ENCODE measurements at regions not wholly inside any gene's neighbourhood (a gene's known extent, or its start where the extent isn't known, plus 50 kb on each side); places are given as distances from the start of the nearest gene placed in this dataset.

GRCh38 chr14:87508333-87508732 lies 484.6 kb downstream of the GALC start:
- Histone ChIP-seq H3K27ac (replicated peaks) (no peak overlapping the region), H3K4me3 (no peak overlapping the region), H3K36me3 (no peaks in the 10 kb centered on the region), H3K4me1 (no peaks in the 10 kb centered on the region), H3K27me3 (ENCODE audit: low read depth) (no peaks in the 10 kb centered on the region), H3K9me3 (replicated peaks) (no peaks in the 10 kb centered on the region)
- TF ChIP-seq CTCF (IDR thresholded peaks at IDR 0.05; ENCODE audit: borderline replicate concordance): no peak
- intact Hi-C loops (cut with micrococcal nuclease): no loop called here
- no peak for DNase-seq

- Histone ChIP-seq H3K4me3 (no peak overlapping the region), H3K27ac (replicated peaks) (no peak overlapping the region), H3K36me3 (no peaks in the 10 kb centered on the region), H3K27me3 (ENCODE audit: low read depth) (no peaks in the 10 kb centered on the region), H3K4me1 (no peaks in the 10 kb centered on the region), H3K9me3 (replicated peaks) (no peaks in the 10 kb centered on the region)
- DNase-seq: no peak
- intact Hi-C loops (cut with micrococcal nuclease): no loop called here
- no peak for TF ChIP-seq CTCF (IDR thresholded peaks at IDR 0.05; ENCODE audit: borderline replicate concordance)
Measured at GRCh38 chr14:87503711-87504110, 489.3 kb downstream of the GALC start.

GRCh38 chr14:87497301-87497700 lies 495.7 kb downstream of the GALC start:
- Histone ChIP-seq H3K27ac (replicated peaks) (no peak overlapping the region), H3K9me3 (replicated peaks) (no peaks in the 10 kb centered on the region), H3K4me1 (no peaks in the 10 kb centered on the region), H3K4me3 (no peak overlapping the region), H3K27me3 (ENCODE audit: low read depth) (no peaks in the 10 kb centered on the region), H3K36me3 (no peaks in the 10 kb centered on the region)
- no peak for DNase-seq
- intact Hi-C loops (cut with micrococcal nuclease): no loop called here
- TF ChIP-seq CTCF (IDR thresholded peaks at IDR 0.05; ENCODE audit: borderline replicate concordance): no peak

- no peak for DNase-seq
- H3K36me3 ChIP-seq: no peaks in the 10 kb centered on the region
- intact Hi-C loops (cut with micrococcal nuclease): no loop called here
- H3K27ac ChIP-seq (replicated peaks): no peak overlapping the region
- H3K9me3 ChIP-seq (replicated peaks): no peaks in the 10 kb centered on the region
- H3K27me3 ChIP-seq (ENCODE audit: low read depth): no peaks in the 10 kb centered on the region
- no peak overlapping the region for H3K4me3 ChIP-seq
- no peaks in the 10 kb centered on the region for H3K4me1 ChIP-seq
- no peak for TF ChIP-seq CTCF (IDR thresholded peaks at IDR 0.05; ENCODE audit: borderline replicate concordance)
Measured at GRCh38 chr14:87494010-87494409, 499.0 kb downstream of the GALC start.

GRCh38 chr14:87492561-87492960 lies 500.4 kb downstream of the GALC start:
- intact Hi-C loops (cut with micrococcal nuclease): no loop called here
- Histone ChIP-seq H3K27ac (replicated peaks) (no peak overlapping the region), H3K4me3 (no peak overlapping the region), H3K9me3 (replicated peaks) (no peaks in the 10 kb centered on the region), H3K27me3 (ENCODE audit: low read depth) (no peaks in the 10 kb centered on the region), H3K4me1 (no peaks in the 10 kb centered on the region), H3K36me3 (no peaks in the 10 kb centered on the region)
- TF ChIP-seq CTCF (IDR thresholded peaks at IDR 0.05; ENCODE audit: borderline replicate concordance): no peak
- no peak for DNase-seq

- Histone ChIP-seq H3K27me3 (ENCODE audit: low read depth) (no peaks in the 10 kb centered on the region), H3K27ac (replicated peaks) (no peak overlapping the region), H3K4me3 (no peak overlapping the region), H3K36me3 (no peaks in the 10 kb centered on the region), H3K4me1 (no peaks in the 10 kb centered on the region), H3K9me3 (replicated peaks) (no peaks in the 10 kb centered on the region)
- no peak for DNase-seq
- intact Hi-C loops (cut with micrococcal nuclease): no loop called here
- no peak for TF ChIP-seq CTCF (IDR thresholded peaks at IDR 0.05; ENCODE audit: borderline replicate concordance)
Measured at GRCh38 chr14:87491816-87492215, 501.2 kb downstream of the GALC start.
